C4-2B (cell line): ENCODE measurements at regions not wholly inside any gene's neighbourhood (a gene's known extent, or its start where the extent isn't known, plus 50 kb on each side); places are given as distances from the start of the nearest gene placed in this dataset.
"Not testable (repeated sequence)": the region's sequence is repeated elsewhere in the genome, so short reads cannot be mapped to it uniquely, and the experiment has no call there.

Source experiments
- H3K27ac ChIP-seq: fragments of 450-650 bp; 2 replicates; pipeline ENCODE4 v1.5.1; 2017
- CTCF ChIP-seq: fragments of 450-650 bp; conservative IDR thresholded peaks from 2 replicates; pipeline ENCODE4 v1.5.1; 2017; ENCODE audit warnings: mild to moderate bottlenecking
- ZFX ChIP-seq: fragments of 450-650 bp; IDR thresholded peaks from 2 replicates; pipeline ENCODE4 v1.6.1; 2017

- TF ChIP-seq CTCF (no peak), ZFX (no peak)
- H3K27ac ChIP-seq, result no peak overlapping the region
Measured at GRCh38 chr13:37173214-37173613, 67.8 kb upstream of the CSNK1A1L start.

GRCh38 chr13:37172226-37172625 lies 66.8 kb upstream of the CSNK1A1L start:
- not testable (repeated sequence) for H3K27ac ChIP-seq

- TF ChIP-seq CTCF, result no peak
- TF ChIP-seq ZFX, result no peak
- no peak overlapping the region for H3K27ac ChIP-seq
Measured at GRCh38 chr13:37168926-37169325, 63.5 kb upstream of the CSNK1A1L start.

GRCh38 chr13:37168151-37168550 lies 62.7 kb upstream of the CSNK1A1L start:
- TF ChIP-seq ZFX, result no peak
- no peak for TF ChIP-seq CTCF
- H3K27ac ChIP-seq, result no peak overlapping the region

- no peak for TF ChIP-seq ZFX
- no peak for TF ChIP-seq CTCF
- no peak overlapping the region for H3K27ac ChIP-seq
Measured at GRCh38 chr13:37164635-37165034, 59.2 kb upstream of the CSNK1A1L start.

GRCh38 chr13:37163641-37164265 lies 58.3 kb upstream of the CSNK1A1L start:
- TF ChIP-seq ZFX (no peak), CTCF (no peak)
- no peak overlapping the region for H3K27ac ChIP-seq

- no peak overlapping the region for H3K27ac ChIP-seq
- no peak for TF ChIP-seq ZFX
- no peak for TF ChIP-seq CTCF
Measured at GRCh38 chr13:37158481-37158880, 53.0 kb upstream of the CSNK1A1L start.

- H3K27ac ChIP-seq, result peak overlapping the region; percentile 64
Measured at GRCh38 chr13:37155613-37156097, 50.2 kb upstream of the CSNK1A1L start.
